Natural killer cell treated with Interleukin-12 subunit alpha and Interleukin-12 subunit beta and Interleukin-15 and Interleukin-18, amount 100 ng/mL, for 72 hours (primary cell): ENCODE measurements at regions not wholly inside any gene's neighbourhood (a gene's known extent, or its start where the extent isn't known, plus 50 kb on each side); places are given as distances from the start of the nearest gene placed in this dataset.

Experiments
- ATAC-seq, 2 donors: fragments of 150-1000 bp; cut with Tn5 transposase in 1 of 2; sonication (Bioruptor Pico), chemical (Tn5 transposase) in 1 of 2; 2 replicates each; pipeline ENCODE4 v1.10.0; 2021
- DNase-seq: peaks from one replicate; pipeline ENCODE4 v3.0.0; 2022; ENCODE audit warnings: low spot score
- H3K27ac Mint-ChIP-seq, 2 donors: 1 replicate in 1 of 2; 2 replicates in 1 of 2; pipeline ENCODE4 v1.8.0; 2022; ENCODE audit warnings: mixed read lengths in 2 of 2, mild to moderate bottlenecking in 1 of 2, moderate library complexity in 1 of 2
- H3K27me3 Mint-ChIP-seq, 2 donors: 1 replicate in 1 of 2; 2 replicates in 1 of 2; pipeline ENCODE4 v1.8.0; 2022; ENCODE audit warnings: mixed read lengths in 2 of 2
- H3K36me3 Mint-ChIP-seq: one replicate; pipeline ENCODE4 v1.8.0; 2022; ENCODE audit warnings: mixed read lengths
- H3K4me1 Mint-ChIP-seq, 2 donors: 1 replicate in 1 of 2; 2 replicates in 1 of 2; pipeline ENCODE4 v1.8.0; 2022; ENCODE audit warnings: low read depth in 2 of 2, mixed read lengths in 2 of 2, mild to moderate bottlenecking in 1 of 2
- H3K4me3 Mint-ChIP-seq: one replicate; pipeline ENCODE4 v1.8.0; 2022; ENCODE audit warnings: mixed read lengths
- H3K9me3 Mint-ChIP-seq: 2 replicates; pipeline ENCODE4 v1.8.0; 2022; ENCODE audit warnings: mixed read lengths

GRCh38 chr3:76024640-76025039 lies 239.3 kb upstream of the ZNF717 start:
- peaks cover 6% of the 10 kb centered on the region for H3K9me3 Mint-ChIP-seq
- H3K4me3 Mint-ChIP-seq = no peak overlapping the region
- H3K27ac Mint-ChIP-seq = no peak overlapping the region
- no peaks in the 10 kb centered on the region for H3K4me1 Mint-ChIP-seq
- peaks cover 4% of the 10 kb centered on the region for H3K36me3 Mint-ChIP-seq
- H3K27me3 Mint-ChIP-seq = no peaks in the 10 kb centered on the region
- no peak for DNase-seq
- ATAC-seq = no peak

- no peak for DNase-seq
- Mint-ChIP-seq H3K4me3 (no peak overlapping the region), H3K9me3 (peaks cover 3% of the 10 kb centered on the region)
Observed at GRCh38 chr3:76025561-76025960, 240.2 kb upstream of the ZNF717 start.

GRCh38 chr3:76026379-76026778 lies 241.0 kb upstream of the ZNF717 start:
- H3K4me3 Mint-ChIP-seq = no peak overlapping the region
- DNase-seq = no peak
- no peaks in the 10 kb centered on the region for H3K27me3 Mint-ChIP-seq
- peaks cover 3% of the 10 kb centered on the region for H3K9me3 Mint-ChIP-seq
- ATAC-seq = no peak
- H3K27ac Mint-ChIP-seq = no peak overlapping the region
- no peaks in the 10 kb centered on the region for H3K4me1 Mint-ChIP-seq
- peaks cover 4% of the 10 kb centered on the region for H3K36me3 Mint-ChIP-seq

More at GRCh38 chr3:76025561-76025960, 240.2 kb upstream of the ZNF717 start:
- peaks cover 4% of the 10 kb centered on the region for H3K36me3 Mint-ChIP-seq
- ATAC-seq = no peak
- no peaks in the 10 kb centered on the region for H3K27me3 Mint-ChIP-seq
- H3K4me1 Mint-ChIP-seq = no peaks in the 10 kb centered on the region
- no peak overlapping the region for H3K27ac Mint-ChIP-seq

- Mint-ChIP-seq H3K27ac (no peak overlapping the region), H3K9me3 (peaks cover 9% of the 10 kb centered on the region), H3K36me3 (peaks cover 7% of the 10 kb centered on the region)
Observed at GRCh38 chr3:76028774-76029173, 243.4 kb upstream of the ZNF717 start.

GRCh38 chr3:76034649-76035048 lies 249.3 kb upstream of the ZNF717 start:
- H3K4me3 Mint-ChIP-seq = no peak overlapping the region
- peaks cover 17% of the 10 kb centered on the region for H3K9me3 Mint-ChIP-seq
- ATAC-seq (no peak), DNase-seq (no peak)
- no peaks in the 10 kb centered on the region for H3K4me1 Mint-ChIP-seq
- no peaks in the 10 kb centered on the region for H3K27me3 Mint-ChIP-seq
- H3K27ac Mint-ChIP-seq = no peak overlapping the region
- H3K36me3 Mint-ChIP-seq = peaks cover 7% of the 10 kb centered on the region

More at GRCh38 chr3:76028774-76029173, 243.4 kb upstream of the ZNF717 start:
- DNase-seq (no peak), ATAC-seq (no peak)
- Mint-ChIP-seq H3K4me1 (no peaks in the 10 kb centered on the region), H3K4me3 (no peak overlapping the region), H3K27me3 (no peaks in the 10 kb centered on the region)

GRCh38 chr3:76035117-76035516 lies 249.8 kb upstream of the ZNF717 start:
- peaks cover 17% of the 10 kb centered on the region for H3K9me3 Mint-ChIP-seq

GRCh38 chr3:76038949-76039348 lies 253.6 kb upstream of the ZNF717 start:
- Mint-ChIP-seq H3K36me3 (peaks cover 5% of the 10 kb centered on the region), H3K4me1 (no peaks in the 10 kb centered on the region), H3K27me3 (no peaks in the 10 kb centered on the region), H3K9me3 (peaks cover 10% of the 10 kb centered on the region), H3K27ac (no peak overlapping the region), H3K4me3 (no peak overlapping the region)
- DNase-seq = no peak
- ATAC-seq = no peak

More at GRCh38 chr3:76035117-76035516, 249.8 kb upstream of the ZNF717 start:
- H3K4me1 Mint-ChIP-seq = no peaks in the 10 kb centered on the region
- no peak overlapping the region for H3K27ac Mint-ChIP-seq
- H3K27me3 Mint-ChIP-seq = no peaks in the 10 kb centered on the region
- no peak for DNase-seq
- no peak for ATAC-seq
- no peak overlapping the region for H3K4me3 Mint-ChIP-seq
- H3K36me3 Mint-ChIP-seq = peaks cover 7% of the 10 kb centered on the region

- DNase-seq (no peak), ATAC-seq (no peak)
- H3K27ac Mint-ChIP-seq = no peak overlapping the region
- peaks cover 5% of the 10 kb centered on the region for H3K36me3 Mint-ChIP-seq
- H3K9me3 Mint-ChIP-seq = peaks cover 7% of the 10 kb centered on the region
- no peak overlapping the region for H3K4me3 Mint-ChIP-seq
- H3K27me3 Mint-ChIP-seq = no peaks in the 10 kb centered on the region
- no peaks in the 10 kb centered on the region for H3K4me1 Mint-ChIP-seq
Observed at GRCh38 chr3:76039431-76039830, 254.1 kb upstream of the ZNF717 start.

- peaks cover 5% of the 10 kb centered on the region for H3K36me3 Mint-ChIP-seq
- no peak overlapping the region for H3K4me3 Mint-ChIP-seq
- H3K4me1 Mint-ChIP-seq = no peaks in the 10 kb centered on the region
- no peak overlapping the region for H3K27ac Mint-ChIP-seq
- ATAC-seq (no peak), DNase-seq (no peak)
- H3K27me3 Mint-ChIP-seq = no peaks in the 10 kb centered on the region
- peaks cover 6% of the 10 kb centered on the region for H3K9me3 Mint-ChIP-seq
Observed at GRCh38 chr3:76040946-76041345, 255.6 kb upstream of the ZNF717 start.

- no peak overlapping the region for H3K4me3 Mint-ChIP-seq
- H3K9me3 Mint-ChIP-seq = peaks cover 6% of the 10 kb centered on the region
- H3K27me3 Mint-ChIP-seq = no peaks in the 10 kb centered on the region
- H3K4me1 Mint-ChIP-seq = no peaks in the 10 kb centered on the region
- DNase-seq = no peak
- no peak for ATAC-seq
- no peak overlapping the region for H3K27ac Mint-ChIP-seq
- H3K36me3 Mint-ChIP-seq = peaks cover 5% of the 10 kb centered on the region
Observed at GRCh38 chr3:76043746-76044145, 258.4 kb upstream of the ZNF717 start.

- DNase-seq (no peak), ATAC-seq (no peak)
- Mint-ChIP-seq H3K4me1 (no peaks in the 10 kb centered on the region), H3K9me3 (peaks cover 6% of the 10 kb centered on the region), H3K27ac (no peak overlapping the region), H3K4me3 (no peak overlapping the region), H3K27me3 (no peaks in the 10 kb centered on the region), H3K36me3 (peaks cover 5% of the 10 kb centered on the region)
Observed at GRCh38 chr3:76044601-76045600, 259.6 kb upstream of the ZNF717 start.

GRCh38 chr3:76047368-76047767 lies 262.0 kb upstream of the ZNF717 start:
- Mint-ChIP-seq H3K4me3 (no peak overlapping the region), H3K36me3 (no peaks in the 10 kb centered on the region), H3K4me1 (no peaks in the 10 kb centered on the region), H3K27me3 (no peaks in the 10 kb centered on the region), H3K9me3 (peaks cover 3% of the 10 kb centered on the region), H3K27ac (no peak overlapping the region)
- no peak for DNase-seq
- ATAC-seq = no peak

- ATAC-seq = no peak
- Mint-ChIP-seq H3K9me3 (peaks cover under 1% of the 10 kb centered on the region), H3K27me3 (no peaks in the 10 kb centered on the region), H3K27ac (no peak overlapping the region), H3K4me1 (no peaks in the 10 kb centered on the region), H3K4me3 (no peak overlapping the region), H3K36me3 (no peaks in the 10 kb centered on the region)
- no peak for DNase-seq
Observed at GRCh38 chr3:76049776-76050175, 264.4 kb upstream of the ZNF717 start.

- H3K27ac Mint-ChIP-seq = no peak overlapping the region
- DNase-seq (no peak), ATAC-seq (no peak)
- no peak overlapping the region for H3K4me3 Mint-ChIP-seq
- H3K36me3 Mint-ChIP-seq = no peaks in the 10 kb centered on the region
- H3K27me3 Mint-ChIP-seq = no peaks in the 10 kb centered on the region
- no peaks in the 10 kb centered on the region for H3K4me1 Mint-ChIP-seq
- H3K9me3 Mint-ChIP-seq = no peaks in the 10 kb centered on the region
Observed at GRCh38 chr3:76051145-76051544, 265.8 kb upstream of the ZNF717 start.
